CD4-positive, alpha-beta T cell (primary cell): ENCODE measurements at regions not wholly inside any gene's neighbourhood (a gene's known extent, or its start where the extent isn't known, plus 50 kb on each side); places are given as distances from the start of the nearest gene placed in this dataset.

ENCODE experiments used
- ATAC-seq: fragments of 200-7000 bp; cut with Tn5 transposase; one replicate; pipeline ENCODE4 v1.10.0; 2022; ENCODE audit warnings: mild to moderate bottlenecking; ENCODE audit not compliant: poor library complexity
- CTCF ChIA-PET: fragments of 350-600 bp; sonication (Branson Sonifier 250); formaldehyde crosslinking; loops from one replicate; lab custom pipeline; 2021; ENCODE audit warnings: antibody characterized with exemption, inconsistent platforms; lab: Charles Lee
- POLR2A ChIA-PET: fragments of 350-600 bp; sonication (Branson Sonifier 250); formaldehyde crosslinking; loops from one replicate; lab custom pipeline; 2021; ENCODE audit warnings: antibody characterized with exemption, inconsistent platforms; lab: Charles Lee
- DNase-seq, 14 experiments: peaks; one replicate each; pipeline ENCODE4 v3.0.0-alpha.2; 2013 to 2020; ENCODE audit warnings: mixed read lengths in 2 of 14
- H3K27ac ChIP-seq, 2 donors: one replicate each; pipeline versions ENCODE4 v1.5.1 to v1.7.0; 2013; ENCODE audit warnings: low read length in 2 of 2, low read depth in 1 of 2, mild to moderate bottlenecking in 1 of 2
- H3K27me3 ChIP-seq, 2 experiments: 1 replicate in 1 of 2; 2 replicates in 1 of 2; pipeline versions ENCODE4 v1.6.1 to v1.7.0; 2013; ENCODE audit warnings: low read length in 2 of 2, control low read depth in 1 of 2, mild to moderate bottlenecking in 1 of 2, moderate library complexity in 1 of 2; ENCODE audit not compliant: insufficient read depth in 2 of 2, control insufficient read depth in 1 of 2
- H3K36me3 ChIP-seq: one replicate; pipeline ENCODE4 v1.6.1; 2013; ENCODE audit warnings: low read length, control low read depth; ENCODE audit not compliant: insufficient read depth
- H3K4me1 ChIP-seq: one replicate; pipeline ENCODE4 v1.6.1; 2013; ENCODE audit warnings: low read length, control low read depth; ENCODE audit not compliant: insufficient read depth
- H3K4me3 ChIP-seq: one replicate; pipeline ENCODE4 v1.5.1; 2013; ENCODE audit warnings: mild to moderate bottlenecking, low read length, moderate library complexity
- H3K9me3 ChIP-seq, 2 experiments: 1 replicate in 1 of 2; 2 replicates in 1 of 2; pipeline versions ENCODE4 v1.6.1 to v1.7.0; 2013; ENCODE audit warnings: low read length in 2 of 2, mild to moderate bottlenecking in 2 of 2, control low read depth in 1 of 2, moderate library complexity in 1 of 2; ENCODE audit not compliant: control insufficient read depth in 1 of 2, insufficient read depth in 1 of 2
- H3K27ac Mint-ChIP-seq: one replicate; pipeline ENCODE4 v1.8.0; 2020; ENCODE audit warnings: mixed read lengths
- H3K27me3 Mint-ChIP-seq: one replicate; pipeline ENCODE4 v1.8.0; 2021; ENCODE audit warnings: mixed read lengths
- H3K36me3 Mint-ChIP-seq: one replicate; pipeline ENCODE4 v1.8.0; 2021; ENCODE audit warnings: low read depth, mixed read lengths
- H3K4me1 Mint-ChIP-seq: one replicate; pipeline ENCODE4 v1.8.0; 2021; ENCODE audit warnings: low read depth, mixed read lengths
- H3K4me3 Mint-ChIP-seq: one replicate; pipeline ENCODE4 v1.8.0; 2020; ENCODE audit warnings: mild to moderate bottlenecking, mixed read lengths
- H3K9me3 Mint-ChIP-seq: one replicate; pipeline ENCODE4 v1.8.0; 2020; ENCODE audit warnings: mixed read lengths
- intact Hi-C, 2 experiments: fragments of 100-400 bp; cut with DNase I in 1 of 2; cut with micrococcal nuclease in 1 of 2; formaldehyde crosslinking; loops; one replicate each; pipeline versions ENCODE4 v1.15.1 to v1.9.0; 2023 to 2025; cut with DNase I, micrococcal nuclease
- TF ChIP-seq, protein P1 (sequence below): fragments of 200-600 bp; IDR thresholded peaks from one replicate; pipeline ENCODE4 v1.8.0; 2022; ENCODE audit warnings: antibody characterized with exemption, mild to moderate bottlenecking

DNA sequence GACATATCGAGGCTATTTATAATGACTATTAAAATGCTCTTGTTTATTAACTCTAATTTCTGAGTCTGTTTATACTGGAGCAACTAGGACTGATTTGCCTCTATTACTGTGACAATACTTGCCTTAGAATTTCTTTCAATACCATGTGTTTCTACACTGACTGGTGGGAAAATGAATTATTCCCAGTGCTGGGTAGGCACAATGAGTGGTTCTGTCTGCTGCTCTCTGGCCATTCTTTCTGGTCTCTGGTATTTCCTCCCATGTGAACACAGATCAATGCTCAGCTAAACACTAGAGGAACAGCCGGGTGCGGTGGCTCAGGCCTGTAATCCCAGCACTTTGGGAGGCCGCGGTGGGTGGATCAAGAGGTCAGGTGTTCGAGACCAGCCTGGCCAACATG is 390.5 kb downstream of the PRDM2 start:
- ChIA-PET POLR2A (no interaction called here), CTCF (no interaction called here)
- DNase-seq (no peak), ATAC-seq (no peak)
- no peaks in the 10 kb centered on the region for H3K36me3 Mint-ChIP-seq
- H3K27ac ChIP-seq = no peak overlapping the region
- intact Hi-C loops = no loop called here
- no peak overlapping the region for H3K27ac Mint-ChIP-seq
- H3K9me3 Mint-ChIP-seq = peaks cover 8% of the 10 kb centered on the region
- H3K36me3 ChIP-seq = no peaks in the 10 kb centered on the region
- TF ChIP-seq, protein P1, sequence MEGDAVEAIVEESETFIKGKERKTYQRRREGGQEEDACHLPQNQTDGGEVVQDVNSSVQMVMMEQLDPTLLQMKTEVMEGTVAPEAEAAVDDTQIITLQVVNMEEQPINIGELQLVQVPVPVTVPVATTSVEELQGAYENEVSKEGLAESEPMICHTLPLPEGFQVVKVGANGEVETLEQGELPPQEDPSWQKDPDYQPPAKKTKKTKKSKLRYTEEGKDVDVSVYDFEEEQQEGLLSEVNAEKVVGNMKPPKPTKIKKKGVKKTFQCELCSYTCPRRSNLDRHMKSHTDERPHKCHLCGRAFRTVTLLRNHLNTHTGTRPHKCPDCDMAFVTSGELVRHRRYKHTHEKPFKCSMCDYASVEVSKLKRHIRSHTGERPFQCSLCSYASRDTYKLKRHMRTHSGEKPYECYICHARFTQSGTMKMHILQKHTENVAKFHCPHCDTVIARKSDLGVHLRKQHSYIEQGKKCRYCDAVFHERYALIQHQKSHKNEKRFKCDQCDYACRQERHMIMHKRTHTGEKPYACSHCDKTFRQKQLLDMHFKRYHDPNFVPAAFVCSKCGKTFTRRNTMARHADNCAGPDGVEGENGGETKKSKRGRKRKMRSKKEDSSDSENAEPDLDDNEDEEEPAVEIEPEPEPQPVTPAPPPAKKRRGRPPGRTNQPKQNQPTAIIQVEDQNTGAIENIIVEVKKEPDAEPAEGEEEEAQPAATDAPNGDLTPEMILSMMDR = no peak
- H3K27me3 ChIP-seq = peaks cover 0 to 2% of the 10 kb centered on the region in 2 experiments
- peaks cover 34% of the 10 kb centered on the region for H3K27me3 Mint-ChIP-seq
- no peaks in the 10 kb centered on the region for H3K4me1 Mint-ChIP-seq
- H3K4me3 Mint-ChIP-seq = no peak overlapping the region
- peaks cover 0 to 3% of the 10 kb centered on the region in 2 experiments for H3K9me3 ChIP-seq
- no peak overlapping the region for H3K4me3 ChIP-seq
- H3K4me1 ChIP-seq = no peaks in the 10 kb centered on the region

DNA sequence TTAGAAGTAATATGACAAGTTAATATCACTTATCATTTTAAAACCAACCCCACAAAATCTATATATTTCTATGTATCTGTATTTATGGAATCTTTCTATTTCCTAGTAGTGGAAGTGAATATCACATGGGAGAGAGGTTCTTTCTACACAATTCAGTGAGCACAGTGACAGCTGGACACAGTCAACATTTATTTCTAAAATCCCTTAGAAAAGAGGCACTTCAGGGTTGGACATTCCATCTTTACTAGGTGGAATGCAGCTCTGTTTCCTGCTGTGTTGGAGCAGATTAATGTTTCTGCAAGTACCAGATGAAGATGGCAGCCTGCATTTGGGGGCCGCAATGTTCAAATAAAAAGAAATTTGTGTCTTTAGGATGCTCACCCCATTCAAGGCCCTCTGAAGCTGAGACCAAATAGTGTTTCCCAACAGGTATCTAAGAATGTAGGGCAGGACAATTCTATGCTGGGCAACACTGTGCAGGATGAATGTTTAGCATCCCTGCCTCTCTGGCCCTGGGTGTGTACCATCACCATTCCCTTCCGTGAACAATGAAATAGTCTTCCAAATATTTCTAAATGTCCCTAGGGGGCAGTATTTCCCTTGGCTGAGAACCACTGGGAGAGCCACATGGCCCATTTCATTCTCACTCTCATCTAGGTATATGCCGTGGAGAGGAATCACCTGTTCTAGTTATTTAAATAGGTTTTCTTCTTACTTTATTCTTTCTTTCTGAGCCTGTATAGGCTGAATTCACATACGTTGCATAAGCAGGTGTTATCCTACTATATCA is 394.8 kb downstream of the PRDM2 start:
- H3K36me3 Mint-ChIP-seq = no peaks in the 10 kb centered on the region
- Histone ChIP-seq H3K36me3 (no peaks in the 10 kb centered on the region), H3K4me3 (no peak overlapping the region), H3K4me1 (no peaks in the 10 kb centered on the region), H3K27me3 (peaks cover 0 to 2% of the 10 kb centered on the region in 2 experiments), H3K9me3 (peaks cover 0 to 3% of the 10 kb centered on the region in 2 experiments), H3K27ac (no peak overlapping the region)
- TF ChIP-seq, protein P1 = no peak
- POLR2A ChIA-PET = no interaction called here
- H3K4me1 Mint-ChIP-seq = no peaks in the 10 kb centered on the region
- intact Hi-C loops = no loop called here
- DNase-seq (no peak), ATAC-seq (no peak)
- peaks cover 8% of the 10 kb centered on the region for H3K9me3 Mint-ChIP-seq
- peaks cover 33% of the 10 kb centered on the region for H3K27me3 Mint-ChIP-seq
- no peak overlapping the region for H3K4me3 Mint-ChIP-seq
- CTCF ChIA-PET = no interaction called here
- no peak overlapping the region for H3K27ac Mint-ChIP-seq

DNA sequence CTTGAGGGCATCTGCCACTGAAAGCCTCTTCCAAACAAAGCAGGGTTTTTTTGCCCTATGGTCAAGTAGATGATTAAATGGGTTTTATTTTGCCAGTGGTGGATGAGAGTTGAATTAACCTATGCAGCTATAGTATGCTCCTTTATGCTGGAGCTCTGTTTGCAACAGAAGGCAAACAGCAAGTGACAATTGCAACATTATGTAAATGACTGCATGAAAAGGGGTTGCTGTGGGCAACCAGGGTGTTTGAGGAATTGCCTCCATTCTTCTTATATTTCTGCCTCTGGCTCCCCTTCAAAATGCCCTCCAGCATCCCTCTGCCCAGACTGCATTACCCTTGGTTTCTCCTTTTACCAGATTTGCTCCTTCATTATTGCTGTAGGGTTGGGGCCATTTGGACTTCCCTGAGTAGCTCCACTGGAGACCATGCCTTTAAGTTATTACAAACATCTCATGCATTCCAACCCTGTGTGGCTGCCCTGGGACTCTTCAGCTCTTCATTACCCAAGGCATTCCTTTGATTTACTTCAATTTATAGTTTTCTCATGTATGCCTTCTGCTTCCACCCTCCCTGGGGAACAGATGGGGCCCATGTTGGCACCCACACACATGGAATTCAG is 398.4 kb downstream of the PRDM2 start:
- Histone ChIP-seq H3K4me1 (no peaks in the 10 kb centered on the region), H3K4me3 (no peak overlapping the region), H3K27me3 (peaks cover 0 to 3% of the 10 kb centered on the region in 2 experiments), H3K36me3 (no peaks in the 10 kb centered on the region), H3K9me3 (no peaks in the 10 kb centered on the region), H3K27ac (no peak overlapping the region)
- intact Hi-C loops = no loop called here
- Mint-ChIP-seq H3K4me3 (no peak overlapping the region), H3K27me3 (peaks cover 22% of the 10 kb centered on the region), H3K9me3 (no peaks in the 10 kb centered on the region), H3K4me1 (no peaks in the 10 kb centered on the region), H3K36me3 (no peaks in the 10 kb centered on the region), H3K27ac (no peak overlapping the region)
- no peak for DNase-seq
- ATAC-seq = no peak
- POLR2A ChIA-PET = no interaction called here
- TF ChIP-seq, protein P1 = no peak
- CTCF ChIA-PET = no interaction called here
